Mucosa of rectum (tissue), 2 donors: ENCODE measurements at regions not wholly inside any gene's neighbourhood (a gene's known extent, or its start where the extent isn't known, plus 50 kb on each side); places are given as distances from the start of the nearest gene placed in this dataset.
"Not testable (repeated sequence)": the region's sequence is repeated elsewhere in the genome, so short reads cannot be mapped to it uniquely, and the experiment has no call there.

Experiments used
- H3K27ac ChIP-seq, 2 donors: one replicate each; pipeline ENCODE4 v1.7.0; 2013; ENCODE audit warnings: inconsistent platforms in 2 of 2, low read depth in 2 of 2, low read length in 2 of 2
- H3K27me3 ChIP-seq, 2 donors: one replicate each; pipeline ENCODE4 v1.7.0; 2013; ENCODE audit warnings: low read length in 2 of 2; ENCODE audit not compliant: control insufficient read depth in 2 of 2, insufficient read depth in 2 of 2
- H3K36me3 ChIP-seq, 2 donors: one replicate each; pipeline ENCODE4 v1.7.0; 2013; ENCODE audit warnings: low read length in 2 of 2; ENCODE audit not compliant: control insufficient read depth in 2 of 2, insufficient read depth in 2 of 2
- H3K4me1 ChIP-seq, 2 donors: one replicate each; pipeline ENCODE4 v1.7.0; 2013; ENCODE audit warnings: low read length in 2 of 2, mild to moderate bottlenecking in 1 of 2; ENCODE audit not compliant: control insufficient read depth in 2 of 2, insufficient read depth in 2 of 2
- H3K4me3 ChIP-seq, 2 donors: one replicate each; pipeline ENCODE4 v1.7.0; 2013; ENCODE audit warnings: low read length in 2 of 2
- H3K9ac ChIP-seq, 2 donors: one replicate each; pipeline ENCODE4 v1.7.0; 2013; ENCODE audit warnings: low read length in 2 of 2, low read depth in 1 of 2, mild to moderate bottlenecking in 1 of 2
- H3K9me3 ChIP-seq, 2 donors: one replicate each; pipeline ENCODE4 v1.7.0; 2013; ENCODE audit warnings: low read length in 2 of 2; ENCODE audit not compliant: control insufficient read depth in 2 of 2
- donor health status: healthy.
- donor health status: Normal muscosa, but diverticular disease.

GRCh38 chr2:185393091-185393490, 345.5 kb upstream of the FSIP2 start:
- no peaks in the 10 kb centered on the region for H3K27me3 ChIP-seq
- no peak overlapping the region for H3K4me3 ChIP-seq
- no peak overlapping the region for H3K27ac ChIP-seq
- H3K36me3 ChIP-seq: no peaks in the 10 kb centered on the region
- no peaks in the 10 kb centered on the region for H3K4me1 ChIP-seq
- no peaks in the 10 kb centered on the region for H3K9me3 ChIP-seq
- H3K9ac ChIP-seq: no peak overlapping the region

- H3K9ac ChIP-seq: no peak overlapping the region
- no peak overlapping the region for H3K4me3 ChIP-seq
- no peaks in the 10 kb centered on the region for H3K27me3 ChIP-seq
- H3K36me3 ChIP-seq: no peaks in the 10 kb centered on the region
- H3K27ac ChIP-seq: no peak overlapping the region
- H3K9me3 ChIP-seq: no peaks in the 10 kb centered on the region
- no peaks in the 10 kb centered on the region for H3K4me1 ChIP-seq
These were observed 336.1 kb upstream of the FSIP2 start for GRCh38 chr2:185402474-185402873.

GRCh38 chr2:185404578-185404977, 334.0 kb upstream of the FSIP2 start:
- no peak overlapping the region for H3K27ac ChIP-seq
- H3K9ac ChIP-seq: no peak overlapping the region
- no peaks in the 10 kb centered on the region for H3K27me3 ChIP-seq
- no peaks in the 10 kb centered on the region for H3K36me3 ChIP-seq
- H3K9me3 ChIP-seq: no peaks in the 10 kb centered on the region
- no peaks in the 10 kb centered on the region for H3K4me1 ChIP-seq
- no peak overlapping the region for H3K4me3 ChIP-seq

- Histone ChIP-seq H3K4me1 (no peaks in the 10 kb centered on the region), H3K27ac (no peak overlapping the region), H3K9ac (no peak overlapping the region), H3K36me3 (no peaks in the 10 kb centered on the region), H3K27me3 (no peaks in the 10 kb centered on the region), H3K4me3 (no peak overlapping the region), H3K9me3 (no peaks in the 10 kb centered on the region)
These were observed 321.5 kb upstream of the FSIP2 start for GRCh38 chr2:185417111-185417510.

GRCh38 chr2:185417688-185418087, 320.9 kb upstream of the FSIP2 start:
- Histone ChIP-seq H3K27ac (no peak overlapping the region), H3K9me3 (no peaks in the 10 kb centered on the region), H3K4me1 (no peaks in the 10 kb centered on the region), H3K27me3 (no peaks in the 10 kb centered on the region), H3K36me3 (no peaks in the 10 kb centered on the region), H3K9ac (no peak overlapping the region), H3K4me3 (no peak overlapping the region)

GRCh38 chr2:185424958-185425629, 313.5 kb upstream of the FSIP2 start:
- H3K27ac ChIP-seq, H3K4me3 ChIP-seq, H3K27me3 ChIP-seq, H3K9me3 ChIP-seq, H3K4me1 ChIP-seq, H3K36me3 ChIP-seq, H3K9ac ChIP-seq: not testable (repeated sequence)

- Histone ChIP-seq H3K36me3 (no peaks in the 10 kb centered on the region), H3K4me1 (no peaks in the 10 kb centered on the region), H3K9ac (no peak overlapping the region)
These were observed 310.6 kb upstream of the FSIP2 start for GRCh38 chr2:185428000-185428399.

GRCh38 chr2:185433824-185434223, 304.8 kb upstream of the FSIP2 start:
- H3K4me1 ChIP-seq: no peaks in the 10 kb centered on the region
- no peaks in the 10 kb centered on the region for H3K36me3 ChIP-seq
- no peaks in the 10 kb centered on the region for H3K9me3 ChIP-seq
- H3K9ac ChIP-seq: no peak overlapping the region
- no peak overlapping the region for H3K27ac ChIP-seq
- H3K27me3 ChIP-seq: no peaks in the 10 kb centered on the region
- H3K4me3 ChIP-seq: no peak overlapping the region

More at GRCh38 chr2:185428000-185428399, 310.6 kb upstream of the FSIP2 start:
- H3K27ac ChIP-seq: no peak overlapping the region
- H3K27me3 ChIP-seq: no peaks in the 10 kb centered on the region
- H3K9me3 ChIP-seq: no peaks in the 10 kb centered on the region
- H3K4me3 ChIP-seq: no peak overlapping the region

GRCh38 chr2:185436787-185437372, 301.7 kb upstream of the FSIP2 start:
- H3K4me1 ChIP-seq: no peaks in the 10 kb centered on the region
- no peaks in the 10 kb centered on the region for H3K36me3 ChIP-seq
- no peak overlapping the region for H3K9ac ChIP-seq
- no peak overlapping the region for H3K27ac ChIP-seq
- H3K27me3 ChIP-seq: no peaks in the 10 kb centered on the region
- H3K4me3 ChIP-seq: no peak overlapping the region
- H3K9me3 ChIP-seq: no peaks in the 10 kb centered on the region

- Histone ChIP-seq H3K27ac (no peak overlapping the region), H3K9me3 (no peaks in the 10 kb centered on the region), H3K36me3 (no peaks in the 10 kb centered on the region), H3K9ac (no peak overlapping the region), H3K27me3 (no peaks in the 10 kb centered on the region), H3K4me3 (no peak overlapping the region), H3K4me1 (no peaks in the 10 kb centered on the region)
These were observed 297.1 kb upstream of the FSIP2 start for GRCh38 chr2:185441486-185442005.
